HG03521 (cell line): ENCODE measurements at regions not wholly inside any gene's neighbourhood (a gene's known extent, or its start where the extent isn't known, plus 50 kb on each side); places are given as distances from the start of the nearest gene placed in this dataset.

Experiments used
- ATAC-seq: cut with Tn5 transposase; IDR thresholded peaks from one replicate; pipeline ENCODE4 v1.9.1; 2021; ENCODE audit warnings: mild to moderate bottlenecking, moderate library complexity; ENCODE audit not compliant: unreplicated experiment

- ATAC-seq: no peak
Observed at GRCh38 chrY:8656101-8656500, 681.2 kb upstream of the TSPY4 start.

- no peak for ATAC-seq
Observed at GRCh38 chrY:8656515-8656914, 680.7 kb upstream of the TSPY4 start.

GRCh38 chrY:8659721-8660120 lies 677.5 kb upstream of the TSPY4 start:
- no peak for ATAC-seq

- no peak for ATAC-seq
Observed at GRCh38 chrY:8673896-8674295, 663.4 kb upstream of the TSPY4 start.

- ATAC-seq: no peak
Observed at GRCh38 chrY:8677336-8677935, 659.8 kb upstream of the TSPY4 start.

GRCh38 chrY:8687154-8687553 lies 650.1 kb upstream of the TSPY4 start:
- no peak for ATAC-seq

GRCh38 chrY:8690901-8691685 lies 646.2 kb upstream of the TSPY4 start:
- ATAC-seq: no peak

GRCh38 chrY:8698571-8698970 lies 638.7 kb upstream of the TSPY4 start:
- ATAC-seq: no peak

- ATAC-seq: no peak
Observed at GRCh38 chrY:8705636-8706300, 631.5 kb upstream of the TSPY4 start.

GRCh38 chrY:8712296-8712695 lies 625.0 kb upstream of the TSPY4 start:
- ATAC-seq: no peak

GRCh38 chrY:8715226-8715625 lies 622.0 kb upstream of the TSPY4 start:
- no peak for ATAC-seq

- no peak for ATAC-seq
Observed at GRCh38 chrY:8726616-8727015, 610.6 kb upstream of the TSPY4 start.

- ATAC-seq: no peak
Observed at GRCh38 chrY:8729971-8730370, 607.3 kb upstream of the TSPY4 start.

- ATAC-seq: no peak
Observed at GRCh38 chrY:8741343-8742069, 595.8 kb upstream of the TSPY4 start.

- ATAC-seq: no peak
Observed at GRCh38 chrY:8764184-8764583, 573.1 kb upstream of the TSPY4 start.

- no peak for ATAC-seq
Observed at GRCh38 chrY:8781184-8781890, 555.9 kb upstream of the TSPY4 start.

GRCh38 chrY:8794561-8794960 lies 542.7 kb upstream of the TSPY4 start:
- no peak for ATAC-seq

GRCh38 chrY:8804317-8804716 lies 532.9 kb upstream of the TSPY4 start:
- ATAC-seq: no peak

GRCh38 chrY:8807648-8808408 lies 529.4 kb upstream of the TSPY4 start:
- no peak for ATAC-seq

- no peak for ATAC-seq
Observed at GRCh38 chrY:8808611-8809010, 528.7 kb upstream of the TSPY4 start.
